ENCODE measurements at regions not wholly inside any gene's neighbourhood (a gene's known extent, or its start where the extent isn't known, plus 50 kb on each side); places are given as distances from the start of the nearest gene placed in this dataset.
"Not testable (repeated sequence)": the region's sequence is repeated elsewhere in the genome, so short reads cannot be mapped to it uniquely, and the experiment has no call there.

DNA sequence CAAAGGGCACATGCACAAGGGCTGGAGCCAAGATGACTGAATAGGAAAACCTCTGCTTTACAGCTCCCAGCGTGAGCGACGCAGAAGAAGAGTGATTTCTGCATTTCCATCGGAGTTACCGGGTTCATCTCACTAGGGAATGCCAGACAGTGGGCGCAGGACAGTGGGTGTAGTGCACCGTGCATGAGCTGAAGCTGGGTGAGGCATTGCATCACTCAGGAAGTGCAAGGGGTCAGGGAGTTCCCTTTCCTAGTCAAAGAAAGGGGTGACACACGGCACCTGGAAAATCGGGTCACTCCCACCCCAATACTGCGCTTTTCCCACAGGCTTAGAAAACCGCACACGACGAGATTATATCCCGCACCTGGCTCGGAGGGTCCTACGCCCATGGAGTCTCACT lies 64.5 kb upstream of the HTR1E start:
- not testable (repeated sequence) for H3K9ac ChIP-seq (ENCODE audit: low read length in 2 of 2); H3K9me3 ChIP-seq (ENCODE audit: control insufficient read depth in 2 of 2, low read length in 2 of 2); H3K27ac ChIP-seq (ENCODE audit: low read length)

DNA sequence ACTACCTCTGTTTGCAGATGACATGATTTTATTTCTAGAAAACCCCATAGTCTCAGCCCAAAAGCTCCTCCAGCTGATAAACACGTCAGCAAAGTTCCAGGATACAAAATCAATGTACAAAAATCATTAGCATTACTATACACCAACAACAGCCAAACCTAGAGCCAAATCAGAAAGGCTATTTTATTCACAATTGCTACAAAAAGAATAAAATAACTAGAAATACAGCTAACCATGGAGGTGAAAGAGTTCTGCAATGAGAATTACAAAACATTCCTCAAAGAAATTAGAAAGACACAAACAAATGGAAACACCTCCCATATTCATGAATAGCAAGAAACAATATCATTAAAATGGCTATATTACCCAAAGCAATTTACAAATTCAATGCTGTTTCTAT lies 65.6 kb upstream of the HTR1E start:
- H3K27me3 ChIP-seq (ENCODE audit: control insufficient read depth in 1 of 2, insufficient read depth in 2 of 2, low read length in 2 of 2), result no peaks in the 10 kb centered on the region
- H3K9me3 ChIP-seq (ENCODE audit: control insufficient read depth in 2 of 2, low read length in 2 of 2), result no peaks in the 10 kb centered on the region
- no peak overlapping the region for H3K4me3 ChIP-seq (ENCODE audit: low read length in 2 of 2)
- no peak overlapping the region for H3K9ac ChIP-seq (ENCODE audit: low read length in 2 of 2)
- no peaks in the 10 kb centered on the region for H3K4me1 ChIP-seq (ENCODE audit: control insufficient read depth, insufficient read depth, low read length)
- H3K27ac ChIP-seq (ENCODE audit: low read length), result no peak overlapping the region
- no peaks in the 10 kb centered on the region for H3K36me3 ChIP-seq (ENCODE audit: control insufficient read depth in 2 of 2, insufficient read depth in 2 of 2, low read length in 2 of 2)

More for the DNA sequence above, 64.5 kb upstream of the HTR1E start:
- H3K27me3 ChIP-seq (ENCODE audit: control insufficient read depth in 1 of 2, insufficient read depth in 2 of 2, low read length in 2 of 2); H3K36me3 ChIP-seq (ENCODE audit: control insufficient read depth in 2 of 2, insufficient read depth in 2 of 2, low read length in 2 of 2); H3K4me1 ChIP-seq (ENCODE audit: control insufficient read depth, insufficient read depth, low read length); H3K4me3 ChIP-seq (ENCODE audit: low read length in 2 of 2): not testable (repeated sequence)

DNA sequence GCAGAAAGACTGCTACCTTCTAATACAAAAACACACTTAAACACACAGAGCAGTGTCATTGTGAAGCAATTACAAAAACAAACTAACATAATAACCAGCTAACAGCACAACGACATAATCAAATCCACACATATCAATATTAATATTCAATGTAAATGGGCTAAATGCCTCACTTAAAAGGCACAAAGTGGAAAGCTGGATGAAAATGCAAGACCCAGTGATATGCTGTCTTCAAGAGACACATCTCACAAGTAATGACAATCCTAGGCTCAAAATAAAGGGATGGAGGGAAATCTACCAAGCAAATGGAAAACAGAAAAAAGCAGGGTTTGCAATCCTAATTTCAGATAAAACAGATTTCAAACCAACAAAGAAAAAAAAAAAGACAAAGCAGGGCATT lies 67.8 kb upstream of the HTR1E start:
- Histone ChIP-seq H3K27me3 (ENCODE audit: control insufficient read depth in 1 of 2, insufficient read depth in 2 of 2, low read length in 2 of 2) (no peaks in the 10 kb centered on the region), H3K27ac (ENCODE audit: low read length) (no peak overlapping the region), H3K36me3 (ENCODE audit: control insufficient read depth in 2 of 2, insufficient read depth in 2 of 2, low read length in 2 of 2) (no peaks in the 10 kb centered on the region), H3K4me1 (ENCODE audit: control insufficient read depth, insufficient read depth, low read length) (no peaks in the 10 kb centered on the region), H3K9me3 (ENCODE audit: control insufficient read depth in 2 of 2, low read length in 2 of 2) (no peaks in the 10 kb centered on the region), H3K4me3 (ENCODE audit: low read length in 2 of 2) (no peak overlapping the region), H3K9ac (ENCODE audit: low read length in 2 of 2) (no peak overlapping the region)

DNA sequence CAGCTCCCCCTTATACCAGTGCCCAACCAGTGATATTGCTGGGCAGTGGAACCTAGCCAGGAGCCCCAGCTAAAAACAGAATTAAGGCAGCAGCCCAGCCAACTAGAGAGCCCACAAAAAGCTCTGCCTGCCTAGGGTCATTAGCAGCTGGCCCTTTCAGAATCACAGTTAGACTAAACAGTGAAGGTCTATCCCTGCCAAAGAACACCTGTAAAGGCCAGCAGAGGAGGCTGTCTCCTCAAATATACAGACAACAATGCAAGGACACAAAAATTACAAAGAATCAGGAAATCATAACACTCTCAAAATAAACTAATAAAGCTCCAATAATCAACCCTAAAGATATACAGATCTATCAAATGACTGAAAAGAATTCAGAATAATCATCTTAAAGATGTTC lies 77.8 kb upstream of the HTR1E start:
- no peaks in the 10 kb centered on the region for H3K36me3 ChIP-seq (ENCODE audit: control insufficient read depth in 2 of 2, insufficient read depth in 2 of 2, low read length in 2 of 2)
- no peaks in the 10 kb centered on the region for H3K27me3 ChIP-seq (ENCODE audit: control insufficient read depth in 1 of 2, insufficient read depth in 2 of 2, low read length in 2 of 2)
- H3K4me1 ChIP-seq (ENCODE audit: control insufficient read depth, insufficient read depth, low read length), result no peaks in the 10 kb centered on the region
- no peak overlapping the region for H3K4me3 ChIP-seq (ENCODE audit: low read length in 2 of 2)
- no peak overlapping the region for H3K9ac ChIP-seq (ENCODE audit: low read length in 2 of 2)
- no peak overlapping the region for H3K27ac ChIP-seq (ENCODE audit: low read length)
- H3K9me3 ChIP-seq (ENCODE audit: control insufficient read depth in 2 of 2, low read length in 2 of 2), result no peaks in the 10 kb centered on the region

DNA sequence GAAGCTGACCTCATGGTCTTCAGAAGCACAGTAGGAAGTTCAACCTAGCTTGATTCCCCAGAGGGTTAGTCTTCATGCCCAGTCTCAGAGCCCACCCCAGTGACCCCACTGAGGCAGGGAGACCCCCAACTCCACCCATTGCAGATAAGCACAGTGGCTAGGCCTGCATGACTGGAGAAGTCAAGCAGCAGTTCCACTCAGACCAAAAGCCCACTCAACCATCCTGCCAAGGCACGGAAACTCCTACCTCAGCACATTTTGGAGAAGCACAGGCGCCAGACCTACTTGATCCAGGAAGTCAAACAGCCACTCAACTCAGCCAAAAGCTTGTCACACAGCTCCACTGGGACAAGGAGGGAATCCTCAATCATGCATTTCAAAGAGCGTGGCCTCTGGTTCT lies 78.4 kb upstream of the HTR1E start:
- Histone ChIP-seq H3K4me3 (ENCODE audit: low read length in 2 of 2) (no peak overlapping the region), H3K9me3 (ENCODE audit: control insufficient read depth in 2 of 2, low read length in 2 of 2) (no peaks in the 10 kb centered on the region), H3K27ac (ENCODE audit: low read length) (no peak overlapping the region), H3K9ac (ENCODE audit: low read length in 2 of 2) (no peak overlapping the region), H3K4me1 (ENCODE audit: control insufficient read depth, insufficient read depth, low read length) (no peaks in the 10 kb centered on the region), H3K36me3 (ENCODE audit: control insufficient read depth in 2 of 2, insufficient read depth in 2 of 2, low read length in 2 of 2) (no peaks in the 10 kb centered on the region), H3K27me3 (ENCODE audit: control insufficient read depth in 1 of 2, insufficient read depth in 2 of 2, low read length in 2 of 2) (no peaks in the 10 kb centered on the region)

DNA sequence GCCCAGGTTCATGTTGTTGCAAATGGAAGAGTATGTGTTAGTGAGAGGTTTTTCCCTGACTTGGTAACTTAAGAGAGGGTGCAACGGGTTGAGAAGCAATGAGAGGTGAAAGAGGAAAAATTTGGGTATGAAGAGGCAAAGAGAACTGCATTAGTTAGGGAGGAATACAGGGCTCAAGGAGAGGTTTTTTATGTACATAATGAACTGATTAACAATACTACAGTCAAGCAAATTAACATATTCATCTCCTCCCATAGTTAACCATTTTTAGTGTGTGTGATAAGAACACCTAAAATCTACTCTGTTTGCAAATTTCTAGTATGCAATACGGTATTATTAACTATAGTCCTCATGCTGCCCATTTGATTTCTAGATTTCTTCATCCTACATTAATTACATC lies 79.5 kb upstream of the HTR1E start:
- Histone ChIP-seq H3K4me3 (ENCODE audit: low read length in 2 of 2) (no peak overlapping the region), H3K27me3 (ENCODE audit: control insufficient read depth in 1 of 2, insufficient read depth in 2 of 2, low read length in 2 of 2) (no peaks in the 10 kb centered on the region), H3K9ac (ENCODE audit: low read length in 2 of 2) (no peak overlapping the region), H3K4me1 (ENCODE audit: control insufficient read depth, insufficient read depth, low read length) (no peaks in the 10 kb centered on the region), H3K27ac (ENCODE audit: low read length) (no peak overlapping the region), H3K9me3 (ENCODE audit: control insufficient read depth in 2 of 2, low read length in 2 of 2) (no peaks in the 10 kb centered on the region), H3K36me3 (ENCODE audit: control insufficient read depth in 2 of 2, insufficient read depth in 2 of 2, low read length in 2 of 2) (no peaks in the 10 kb centered on the region)

DNA sequence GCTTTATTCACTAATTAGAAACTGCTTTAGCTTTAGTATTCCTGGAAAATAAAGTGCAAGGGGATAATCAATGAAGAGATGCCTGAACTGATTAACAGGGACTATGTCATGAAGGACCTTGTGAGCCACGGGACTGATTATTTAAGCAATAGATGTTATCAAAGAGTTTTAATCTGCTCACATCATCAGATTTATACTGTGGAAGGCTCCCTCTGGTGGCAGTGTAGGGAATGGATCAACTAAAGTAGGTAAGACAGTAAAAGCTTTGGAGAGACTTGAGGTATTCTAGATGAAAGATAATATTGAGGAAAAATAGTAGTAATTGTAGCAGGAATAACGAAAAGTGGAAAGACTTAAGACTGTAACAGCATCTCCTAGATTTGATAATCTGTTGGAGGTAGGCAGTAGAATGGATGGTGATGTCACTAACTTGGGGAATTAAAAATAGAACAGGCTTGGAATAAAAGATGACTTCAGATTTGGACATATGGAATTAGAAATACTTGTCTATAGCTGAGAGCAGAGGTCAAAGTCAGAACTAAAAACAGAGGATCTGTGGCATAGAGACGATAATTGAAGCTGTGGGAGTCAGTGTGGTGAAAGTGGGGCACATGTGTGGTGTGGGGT lies 80.3 kb upstream of the HTR1E start:
- no peak overlapping the region for H3K4me3 ChIP-seq (ENCODE audit: low read length in 2 of 2)
- H3K36me3 ChIP-seq (ENCODE audit: control insufficient read depth in 2 of 2, insufficient read depth in 2 of 2, low read length in 2 of 2), result no peaks in the 10 kb centered on the region
- no peak overlapping the region for H3K27ac ChIP-seq (ENCODE audit: low read length)
- no peak overlapping the region for H3K9ac ChIP-seq (ENCODE audit: low read length in 2 of 2)
- no peaks in the 10 kb centered on the region for H3K27me3 ChIP-seq (ENCODE audit: control insufficient read depth in 1 of 2, insufficient read depth in 2 of 2, low read length in 2 of 2)
- H3K9me3 ChIP-seq (ENCODE audit: control insufficient read depth in 2 of 2, low read length in 2 of 2), result no peaks in the 10 kb centered on the region
- H3K4me1 ChIP-seq (ENCODE audit: control insufficient read depth, insufficient read depth, low read length), result no peaks in the 10 kb centered on the region

DNA sequence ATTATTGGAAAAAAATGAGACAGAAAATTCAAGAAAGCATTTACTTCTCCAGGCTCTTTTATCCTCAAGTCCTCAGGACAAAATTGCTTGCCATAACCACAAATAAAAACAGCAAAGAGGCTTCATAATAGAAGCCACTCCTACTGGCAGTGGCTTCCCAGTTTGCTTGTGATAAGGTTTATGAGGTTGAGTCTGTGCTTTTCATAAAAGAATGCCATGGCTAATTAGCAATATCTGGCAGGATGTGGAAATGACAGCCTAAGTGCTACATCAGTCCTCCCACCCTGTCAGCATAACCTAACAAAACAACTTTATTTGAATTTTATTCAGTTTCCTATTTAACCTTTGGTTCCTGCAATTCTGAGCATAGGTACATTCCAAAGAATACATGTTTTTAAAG lies 80.9 kb upstream of the HTR1E start:
- no peaks in the 10 kb centered on the region for H3K4me1 ChIP-seq (ENCODE audit: control insufficient read depth, insufficient read depth, low read length)
- H3K27ac ChIP-seq (ENCODE audit: low read length), result no peak overlapping the region
- no peak overlapping the region for H3K4me3 ChIP-seq (ENCODE audit: low read length in 2 of 2)
- H3K27me3 ChIP-seq (ENCODE audit: control insufficient read depth in 1 of 2, insufficient read depth in 2 of 2, low read length in 2 of 2), result no peaks in the 10 kb centered on the region
- H3K9ac ChIP-seq (ENCODE audit: low read length in 2 of 2), result no peak overlapping the region
- no peaks in the 10 kb centered on the region for H3K9me3 ChIP-seq (ENCODE audit: control insufficient read depth in 2 of 2, low read length in 2 of 2)
- no peaks in the 10 kb centered on the region for H3K36me3 ChIP-seq (ENCODE audit: control insufficient read depth in 2 of 2, insufficient read depth in 2 of 2, low read length in 2 of 2)

DNA sequence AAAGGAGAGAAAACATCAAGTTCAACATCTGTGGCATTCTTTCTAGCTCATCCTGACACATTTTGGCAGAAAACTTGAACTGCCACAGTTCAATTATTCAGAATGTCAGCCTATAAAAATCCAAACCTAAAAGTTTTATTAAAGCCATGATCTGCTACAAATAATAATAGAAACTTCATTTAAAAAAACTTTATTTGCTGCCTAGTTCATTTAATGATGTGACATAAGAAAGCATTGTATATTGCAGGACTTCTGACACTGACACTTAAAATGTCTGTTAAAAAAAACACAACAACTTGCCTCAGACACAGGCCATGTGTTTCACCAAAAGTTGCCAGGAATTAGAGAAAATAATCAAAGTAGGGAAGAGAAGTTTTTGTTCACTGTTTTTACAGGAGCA lies 88.3 kb upstream of the HTR1E start:
- Histone ChIP-seq H3K4me1 (ENCODE audit: control insufficient read depth, insufficient read depth, low read length) (no peaks in the 10 kb centered on the region), H3K27me3 (ENCODE audit: control insufficient read depth in 1 of 2, insufficient read depth in 2 of 2, low read length in 2 of 2) (no peaks in the 10 kb centered on the region), H3K36me3 (ENCODE audit: control insufficient read depth in 2 of 2, insufficient read depth in 2 of 2, low read length in 2 of 2) (no peaks in the 10 kb centered on the region), H3K9ac (ENCODE audit: low read length in 2 of 2) (no peak overlapping the region), H3K9me3 (ENCODE audit: control insufficient read depth in 2 of 2, low read length in 2 of 2) (no peaks in the 10 kb centered on the region), H3K27ac (ENCODE audit: low read length) (no peak overlapping the region), H3K4me3 (ENCODE audit: low read length in 2 of 2) (no peak overlapping the region)

DNA sequence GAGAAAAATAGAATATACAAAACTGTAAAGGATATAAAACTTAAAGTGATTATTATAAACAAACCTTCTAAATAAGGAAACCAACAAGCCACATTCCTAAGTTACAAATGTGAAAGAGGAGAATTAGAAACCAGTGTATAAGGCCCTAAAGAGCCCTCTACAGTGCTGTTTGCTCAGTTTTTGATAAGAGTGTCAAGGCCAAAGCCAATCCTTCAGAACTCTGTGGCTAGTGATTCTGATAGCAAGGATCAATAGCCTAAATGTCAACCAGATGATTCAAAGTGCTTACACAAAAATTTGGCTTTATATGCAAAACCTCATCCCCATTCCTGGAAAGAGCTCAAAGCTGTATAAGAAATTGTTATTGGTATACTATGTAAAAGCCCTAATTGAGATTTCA lies 104.6 kb upstream of the HTR1E start:
- Histone ChIP-seq H3K36me3 (ENCODE audit: control insufficient read depth in 2 of 2, insufficient read depth in 2 of 2, low read length in 2 of 2) (no peaks in the 10 kb centered on the region), H3K9ac (ENCODE audit: low read length in 2 of 2) (no peak overlapping the region), H3K9me3 (ENCODE audit: control insufficient read depth in 2 of 2, low read length in 2 of 2) (no peaks in the 10 kb centered on the region), H3K27me3 (ENCODE audit: control insufficient read depth in 1 of 2, insufficient read depth in 2 of 2, low read length in 2 of 2) (no peaks in the 10 kb centered on the region), H3K4me1 (ENCODE audit: control insufficient read depth, insufficient read depth, low read length) (no peaks in the 10 kb centered on the region), H3K27ac (ENCODE audit: low read length) (no peak overlapping the region), H3K4me3 (ENCODE audit: low read length in 2 of 2) (no peak overlapping the region)

DNA sequence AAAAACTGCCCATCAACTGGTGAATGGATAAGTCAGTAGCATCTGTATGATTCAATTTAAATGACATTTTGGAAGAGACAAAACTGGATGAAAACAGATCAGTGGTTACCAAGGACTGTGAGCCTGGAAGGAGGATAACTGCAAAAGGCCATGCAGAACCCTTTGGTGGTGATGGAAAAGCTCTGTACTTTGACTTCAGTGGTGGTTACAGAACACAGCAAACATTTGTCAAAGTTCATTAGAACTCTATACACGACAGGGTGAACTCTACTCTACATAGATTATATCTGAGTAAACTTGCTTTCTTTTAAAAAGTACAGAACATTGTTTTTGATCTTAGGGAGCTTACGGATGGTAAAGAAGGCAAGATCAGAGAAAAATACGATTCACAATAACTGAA lies 111.9 kb upstream of the HTR1E start:
- Histone ChIP-seq H3K9ac (ENCODE audit: low read length in 2 of 2) (no peak overlapping the region), H3K36me3 (ENCODE audit: control insufficient read depth in 2 of 2, insufficient read depth in 2 of 2, low read length in 2 of 2) (no peaks in the 10 kb centered on the region), H3K4me3 (ENCODE audit: low read length in 2 of 2) (no peak overlapping the region), H3K27ac (ENCODE audit: low read length) (no peak overlapping the region), H3K4me1 (ENCODE audit: control insufficient read depth, insufficient read depth, low read length) (no peaks in the 10 kb centered on the region), H3K27me3 (ENCODE audit: control insufficient read depth in 1 of 2, insufficient read depth in 2 of 2, low read length in 2 of 2) (no peaks in the 10 kb centered on the region), H3K9me3 (ENCODE audit: control insufficient read depth in 2 of 2, low read length in 2 of 2) (no peaks in the 10 kb centered on the region)
